Tibial nerve (tissue), 4 donors: ENCODE measurements at regions not wholly inside any gene's neighbourhood (a gene's known extent, or its start where the extent isn't known, plus 50 kb on each side); places are given as distances from the start of the nearest gene placed in this dataset.

Source experiments
- DNase-seq, 2 donors: peaks; one replicate each; pipeline ENCODE4 v3.0.0-alpha.2; 2019; ENCODE audit warnings: low spot score in 2 of 2
- H3K27ac ChIP-seq, 4 donors: fragments of 200-600 bp; sonication (generic) in 3 of 4; one replicate each; pipeline ENCODE4 v1.5.1; 2017 to 2019; ENCODE audit warnings: mild to moderate bottlenecking in 1 of 4
- H3K27me3 ChIP-seq, 2 donors: fragments of 200-600 bp; sonication (generic) in 1 of 2; one replicate each; pipeline versions ENCODE4 v1.5.1 to v1.6.0; 2017 to 2019
- H3K36me3 ChIP-seq, 3 donors: fragments of 200-600 bp; sonication (generic); one replicate each; pipeline ENCODE4 v1.5.1; 2018 to 2019
- H3K4me1 ChIP-seq, 4 donors: fragments of 200-600 bp; sonication (generic) in 3 of 4; one replicate each; pipeline ENCODE4 v1.5.1; 2017 to 2019
- H3K4me3 ChIP-seq, 4 donors: fragments of 200-600 bp; sonication (generic) in 3 of 4; one replicate each; pipeline ENCODE4 v1.5.1; 2017 to 2019; ENCODE audit warnings: mild to moderate bottlenecking in 1 of 4, moderate library complexity in 1 of 4
- H3K9me3 ChIP-seq, 4 donors: fragments of 200-600 bp; sonication (generic) in 3 of 4; one replicate each; pipeline ENCODE4 v1.5.1; 2017 to 2019
- CTCF ChIP-seq, 5 experiments: fragments of 200-600 bp in 3 of 5; fragments of 450-650 bp in 2 of 5; sonication (generic) in 3 of 5; IDR thresholded peaks; one replicate each; pipeline ENCODE4 v1.5.1; 2016 to 2019; ENCODE audit warnings: antibody characterized with exemption in 5 of 5, mild to moderate bottlenecking in 3 of 5, moderate library complexity in 2 of 5
- EP300 ChIP-seq, 2 donors: sonication (generic); formaldehyde crosslinking; IDR thresholded peaks; one replicate each; pipeline ENCODE4 v1.6.1; 2017; ENCODE audit warnings: antibody characterized with exemption in 2 of 2, mild to moderate bottlenecking in 1 of 2
- POLR2A ChIP-seq, 2 donors: fragments of 450-650 bp; IDR thresholded peaks; one replicate each; pipeline ENCODE4 v1.6.1; 2017; ENCODE audit warnings: antibody characterized with exemption in 2 of 2, mild to moderate bottlenecking in 2 of 2, moderate library complexity in 2 of 2
- WGBS, 2 donors: methylation state at CpG; one replicate each; pipeline ENCODE4 v1.1.5; 2018; 5-methylcytosine and 5-hydroxymethylcytosine counted together

GRCh38 chr16:82405736-82406135 lies 221.0 kb upstream of the CDH13 start:
- TF ChIP-seq EP300 (IDR thresholded peaks at IDR 0.05) (no peak), POLR2A (IDR thresholded peaks at IDR 0.05) (no peak), CTCF (IDR thresholded peaks at IDR 0.05) (no peak)
- Histone ChIP-seq H3K27ac (no peak overlapping the region), H3K4me1 (no peaks in the 10 kb centered on the region), H3K36me3 (no peaks in the 10 kb centered on the region), H3K27me3 (no peaks in the 10 kb centered on the region), H3K4me3 (no peak overlapping the region), H3K9me3 (no peaks in the 10 kb centered on the region)
- 52 to 57% methylated on average over 6 of the region's 6 CpGs for WGBS, 2 donors
- no peak for DNase-seq

GRCh38 chr16:82404586-82405315 lies 222.0 kb upstream of the CDH13 start:
- Histone ChIP-seq H3K27ac (no peak overlapping the region), H3K4me3 (no peak overlapping the region), H3K36me3 (no peaks in the 10 kb centered on the region), H3K9me3 (no peaks in the 10 kb centered on the region), H3K27me3 (no peaks in the 10 kb centered on the region), H3K4me1 (no peaks in the 10 kb centered on the region)
- DNase-seq, result no peak
- 70 to 83% methylated on average over 3 of the region's 3 CpGs for WGBS, 2 donors
- TF ChIP-seq EP300 (IDR thresholded peaks at IDR 0.05) (no peak), POLR2A (IDR thresholded peaks at IDR 0.05) (no peak), CTCF (IDR thresholded peaks at IDR 0.05) (no peak)

- Histone ChIP-seq H3K27ac (no peak overlapping the region), H3K4me3 (no peak overlapping the region), H3K9me3 (peaks cover 0 to 3% (median 0%) of the 10 kb centered on the region in 4 donors), H3K27me3 (no peaks in the 10 kb centered on the region), H3K4me1 (no peaks in the 10 kb centered on the region), H3K36me3 (no peaks in the 10 kb centered on the region)
- no peak for DNase-seq
- TF ChIP-seq CTCF (IDR thresholded peaks at IDR 0.05), result no peak
- no peak for TF ChIP-seq EP300 (IDR thresholded peaks at IDR 0.05)
- no peak for TF ChIP-seq POLR2A (IDR thresholded peaks at IDR 0.05)
- WGBS, 2 donors, result 85 to 88% methylated on average over 5 of the region's 5 CpGs
Observed at GRCh38 chr16:82402665-82403218, 224.0 kb upstream of the CDH13 start.

GRCh38 chr16:82400046-82400445 lies 226.7 kb upstream of the CDH13 start:
- no peaks in the 10 kb centered on the region for H3K36me3 ChIP-seq
- peaks cover 0 to 3% (median 0%) of the 10 kb centered on the region in 4 donors for H3K9me3 ChIP-seq
- no peaks in the 10 kb centered on the region for H3K27me3 ChIP-seq
- TF ChIP-seq CTCF (IDR thresholded peaks at IDR 0.05) (no peak), EP300 (IDR thresholded peaks at IDR 0.05) (no peak), POLR2A (IDR thresholded peaks at IDR 0.05) (no peak)
- H3K27ac ChIP-seq, result no peak overlapping the region
- H3K4me1 ChIP-seq, result no peaks in the 10 kb centered on the region
- no peak for DNase-seq
- WGBS, 2 donors, result 16 to 33% methylated on average over 8 of the region's 8 CpGs
- H3K4me3 ChIP-seq, result no peak overlapping the region

GRCh38 chr16:82396509-82396908 lies 226.5 kb upstream of the MPHOSPH6 start:
- 77 to 84% methylated on average over 3 of the region's 3 CpGs for WGBS, 2 donors
- Histone ChIP-seq H3K4me3 (no peak overlapping the region), H3K4me1 (no peaks in the 10 kb centered on the region), H3K36me3 (no peaks in the 10 kb centered on the region), H3K27ac (no peak overlapping the region), H3K9me3 (peaks cover 0 to 3% (median 0%) of the 10 kb centered on the region in 4 donors), H3K27me3 (no peaks in the 10 kb centered on the region)
- TF ChIP-seq CTCF (IDR thresholded peaks at IDR 0.05) (no peak), EP300 (IDR thresholded peaks at IDR 0.05) (no peak), POLR2A (IDR thresholded peaks at IDR 0.05) (no peak)
- no peak for DNase-seq
